Stomach (tissue), 8 donors: ENCODE measurements at regions not wholly inside any gene's neighbourhood (a gene's known extent, or its start where the extent isn't known, plus 50 kb on each side); places are given as distances from the start of the nearest gene placed in this dataset.
A peak's percentile ranks its signal among the peaks of the same experiment; 100 is the strongest.
"Not testable (repeated sequence)": the region's sequence is repeated elsewhere in the genome, so short reads cannot be mapped to it uniquely, and the experiment has no call there.

Source experiments
- DNase-seq, 2 donors: peaks; one replicate each; pipeline versions ENCODE4 v3.0.0 to v3.0.0-alpha.2; 2013 to 2019
- H3K27ac ChIP-seq, 5 donors: fragments of 200-600 bp in 4 of 5; sonication (generic) in 4 of 5; one replicate each; pipeline ENCODE4 v1.5.1; 2013 to 2019; ENCODE audit warnings: mild to moderate bottlenecking in 1 of 5, moderate library complexity in 1 of 5
- H3K27me3 ChIP-seq, 3 donors: fragments of 200-600 bp; sonication (generic); one replicate each; pipeline ENCODE4 v1.5.1; 2017 to 2019; ENCODE audit warnings: mixed run types in 1 of 3
- H3K36me3 ChIP-seq, 4 donors: fragments of 200-600 bp; sonication (generic); 1 replicate in 3 of 4; 2 replicates in 1 of 4; pipeline ENCODE4 v1.5.1; 2016 to 2019
- H3K4me1 ChIP-seq, 4 donors: fragments of 200-600 bp; sonication (generic); one replicate each; pipeline ENCODE4 v1.5.1; 2016 to 2019
- H3K4me3 ChIP-seq, 4 donors: fragments of 200-600 bp; sonication (generic) in 3 of 4; one replicate each; pipeline ENCODE4 v1.5.1; 2016 to 2019; ENCODE audit warnings: mild to moderate bottlenecking in 1 of 4
- H3K9me3 ChIP-seq, 4 donors: fragments of 200-600 bp; sonication (generic); one replicate each; pipeline ENCODE4 v1.5.1; 2016 to 2019
- EP300 ChIP-seq: sonication (generic); formaldehyde crosslinking; IDR thresholded peaks from one replicate; pipeline ENCODE4 v1.6.1; 2017; ENCODE audit warnings: antibody characterized with exemption
- POLR2A ChIP-seq, 4 donors: fragments of 450-650 bp; IDR thresholded peaks; one replicate each; pipeline ENCODE4 v1.6.1; 2016; ENCODE audit warnings: antibody characterized with exemption in 4 of 4, control low read depth in 2 of 4, mild to moderate bottlenecking in 1 of 4, moderate library complexity in 1 of 4
- POLR2AphosphoS5 ChIP-seq, 3 donors: sonication (generic); formaldehyde crosslinking; IDR thresholded peaks; one replicate each; pipeline ENCODE4 v1.6.1; 2016; ENCODE audit warnings: antibody characterized with exemption in 3 of 3
- WGBS, 5 donors: extraction: QIAGEN DNeasy Blood & Tissue Kit in 3 of 5; methylation state at CpG; one replicate each; pipeline versions ENCODE4 v1.1.5 to v1.1.7; 2013 to 2018; 5-methylcytosine and 5-hydroxymethylcytosine counted together
- intact Hi-C: fragments of 100-400 bp; cut with DNase I; formaldehyde crosslinking; loops from one replicate; pipeline ENCODE4 v1.15.1; 2023; ENCODE audit warnings: low total_unique reads
- TF ChIP-seq, protein P1 (sequence below), 7 experiments: fragments of 450-650 bp in 4 of 7; fragments of 200-600 bp in 3 of 7; sonication (generic) in 3 of 7; IDR thresholded peaks; one replicate each; pipeline ENCODE4 v1.5.1; 2016 to 2019; ENCODE audit warnings: antibody characterized with exemption in 7 of 7, control low read depth in 2 of 7, mild to moderate bottlenecking in 1 of 7
- donor health status: healthy with polysubstance abuse.
- donor health status: Bipolar disorder and iron deficiency.
- donor health status: healthy.

GRCh38 chr12:23140710-23141109 lies 515.7 kb downstream of the ETNK1 start:
- Histone ChIP-seq H3K27me3 (no peaks in the 10 kb centered on the region), H3K4me1 (no peaks in the 10 kb centered on the region), H3K27ac (no peak overlapping the region), H3K36me3 (no peaks in the 10 kb centered on the region), H3K9me3 (peaks cover 0 to 5% (median 3%) of the 10 kb centered on the region in 4 donors), H3K4me3 (no peak overlapping the region)
- intact Hi-C loops: no loop called here
- TF ChIP-seq POLR2A (IDR thresholded peaks at IDR 0.05): no peak
- no peak for TF ChIP-seq EP300
- TF ChIP-seq, protein P1, sequence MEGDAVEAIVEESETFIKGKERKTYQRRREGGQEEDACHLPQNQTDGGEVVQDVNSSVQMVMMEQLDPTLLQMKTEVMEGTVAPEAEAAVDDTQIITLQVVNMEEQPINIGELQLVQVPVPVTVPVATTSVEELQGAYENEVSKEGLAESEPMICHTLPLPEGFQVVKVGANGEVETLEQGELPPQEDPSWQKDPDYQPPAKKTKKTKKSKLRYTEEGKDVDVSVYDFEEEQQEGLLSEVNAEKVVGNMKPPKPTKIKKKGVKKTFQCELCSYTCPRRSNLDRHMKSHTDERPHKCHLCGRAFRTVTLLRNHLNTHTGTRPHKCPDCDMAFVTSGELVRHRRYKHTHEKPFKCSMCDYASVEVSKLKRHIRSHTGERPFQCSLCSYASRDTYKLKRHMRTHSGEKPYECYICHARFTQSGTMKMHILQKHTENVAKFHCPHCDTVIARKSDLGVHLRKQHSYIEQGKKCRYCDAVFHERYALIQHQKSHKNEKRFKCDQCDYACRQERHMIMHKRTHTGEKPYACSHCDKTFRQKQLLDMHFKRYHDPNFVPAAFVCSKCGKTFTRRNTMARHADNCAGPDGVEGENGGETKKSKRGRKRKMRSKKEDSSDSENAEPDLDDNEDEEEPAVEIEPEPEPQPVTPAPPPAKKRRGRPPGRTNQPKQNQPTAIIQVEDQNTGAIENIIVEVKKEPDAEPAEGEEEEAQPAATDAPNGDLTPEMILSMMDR (IDR thresholded peaks at IDR 0.05): no peak
- no peak for TF ChIP-seq POLR2AphosphoS5 (IDR thresholded peaks at IDR 0.05)
- DNase-seq: peak in 1 of 2 donors; percentile 8

DNA sequence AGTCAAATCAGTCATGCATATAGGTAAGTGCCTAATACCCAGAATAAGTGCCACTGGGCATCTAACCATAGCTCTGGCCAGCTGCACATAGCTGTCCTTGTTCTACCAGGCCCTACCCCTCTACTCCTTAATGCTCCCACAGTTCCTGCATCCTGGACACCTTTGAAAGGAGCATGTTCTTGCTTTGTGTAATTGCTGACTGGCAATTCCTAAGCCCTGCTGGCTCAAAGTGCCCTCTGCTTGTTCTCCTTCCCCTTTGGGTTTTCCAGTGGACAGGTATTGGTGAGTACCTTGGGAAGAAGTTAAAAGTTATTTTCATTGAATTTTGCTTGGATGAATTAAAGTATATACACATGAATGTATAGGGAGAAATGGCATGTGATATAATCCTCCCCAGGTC lies 516.4 kb downstream of the ETNK1 start:
- Histone ChIP-seq H3K36me3 (no peaks in the 10 kb centered on the region), H3K4me1 (no peaks in the 10 kb centered on the region), H3K27ac (no peak overlapping the region), H3K27me3 (no peaks in the 10 kb centered on the region), H3K9me3 (peaks cover 0 to 11% (median 8%) of the 10 kb centered on the region in 4 donors), H3K4me3 (no peak overlapping the region)
- intact Hi-C loops: no loop called here
- DNase-seq: no peak
- TF ChIP-seq POLR2A (IDR thresholded peaks at IDR 0.05): no peak
- TF ChIP-seq, protein P1 (IDR thresholded peaks at IDR 0.05): no peak
- TF ChIP-seq POLR2AphosphoS5 (IDR thresholded peaks at IDR 0.05): no peak
- TF ChIP-seq EP300: no peak

DNA sequence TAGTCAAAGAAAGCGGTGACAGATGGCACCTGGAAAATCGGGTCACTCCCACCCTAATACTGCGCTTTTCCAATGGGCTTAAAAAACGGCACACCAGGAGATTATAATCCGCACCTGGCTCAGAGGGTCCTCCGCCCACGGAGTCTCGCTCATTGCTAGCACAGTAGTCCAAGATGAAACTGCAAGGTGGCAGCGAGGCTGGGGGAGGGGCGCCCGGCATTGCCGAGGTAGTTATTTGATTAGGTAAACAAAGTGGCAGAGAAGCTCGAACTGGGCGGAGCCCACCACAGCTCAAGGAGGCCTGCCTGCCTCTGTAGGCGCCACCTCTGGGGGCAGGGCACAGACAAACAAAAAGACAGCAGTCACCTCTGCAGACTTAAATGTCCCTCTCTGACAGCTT lies 521.1 kb downstream of the ETNK1 start:
- H3K4me3 ChIP-seq, H3K4me1 ChIP-seq, H3K27ac ChIP-seq, H3K27me3 ChIP-seq, DNase-seq, H3K36me3 ChIP-seq, intact Hi-C loops: not testable (repeated sequence)
- WGBS, 5 donors: 86 to 94% (median 91%) methylated on average over 15 of the region's 15 CpGs
- H3K9me3 ChIP-seq: peaks cover 0 to 13% (median 10%) of the 10 kb centered on the region in 4 donors

- no peaks in the 10 kb centered on the region for H3K36me3 ChIP-seq
- WGBS, 5 donors: 31 to 41% (median 35%) methylated on average over 2 of the region's 2 CpGs
- intact Hi-C loops: no loop called here
- no peak for DNase-seq
- no peaks in the 10 kb centered on the region for H3K9me3 ChIP-seq
- H3K27ac ChIP-seq: no peak overlapping the region
- H3K4me3 ChIP-seq: no peak overlapping the region
- no peaks in the 10 kb centered on the region for H3K4me1 ChIP-seq
- no peaks in the 10 kb centered on the region for H3K27me3 ChIP-seq
- TF ChIP-seq POLR2A (IDR thresholded peaks at IDR 0.05) (no peak), POLR2AphosphoS5 (IDR thresholded peaks at IDR 0.05) (no peak), EP300 (no peak)
- TF ChIP-seq, protein P1 (IDR thresholded peaks at IDR 0.05): no peak
Observed at GRCh38 chr12:23168459-23168858, 543.5 kb downstream of the ETNK1 start.

DNA sequence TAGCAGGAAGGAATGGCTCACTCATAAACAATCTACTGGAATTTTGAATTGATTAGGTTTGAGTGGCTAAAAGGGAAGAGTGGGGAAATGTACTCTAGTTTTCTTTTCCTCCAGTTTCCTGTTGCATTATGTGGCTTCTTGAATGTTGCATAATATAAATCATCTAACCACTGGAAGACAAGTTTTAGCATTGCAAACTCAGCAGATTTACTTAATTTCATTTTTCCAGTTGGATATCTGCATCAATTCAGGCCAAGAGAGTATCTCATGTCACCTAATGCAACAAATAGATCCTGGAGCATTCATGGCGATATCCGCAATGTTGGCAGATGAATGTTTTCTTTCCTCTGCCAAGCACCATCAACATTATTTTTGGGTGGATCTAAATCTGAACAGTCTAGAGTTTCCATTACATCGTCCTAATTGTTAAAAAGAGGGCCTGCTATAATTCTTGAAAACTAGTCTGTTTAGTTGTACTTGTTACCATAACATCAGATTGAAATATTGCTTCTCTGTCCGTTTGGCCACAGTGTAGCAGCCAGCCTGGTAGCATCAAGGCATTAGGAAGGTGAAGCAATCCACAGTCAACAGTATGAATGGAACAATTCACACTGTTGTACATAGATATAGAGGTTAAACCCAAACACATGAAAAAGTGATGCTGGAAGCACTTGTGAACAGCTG lies 544.2 kb downstream of the ETNK1 start:
- WGBS, 5 donors: 66 to 84% (median 77%) methylated on average over 4 of the region's 4 CpGs
- no peaks in the 10 kb centered on the region for H3K4me1 ChIP-seq

More for the DNA sequence above, 544.2 kb downstream of the ETNK1 start:
- TF ChIP-seq POLR2A (IDR thresholded peaks at IDR 0.05): no peak
- no peak for TF ChIP-seq POLR2AphosphoS5 (IDR thresholded peaks at IDR 0.05)
- TF ChIP-seq, protein P1 (IDR thresholded peaks at IDR 0.05): no peak
- no peak for TF ChIP-seq EP300
- Histone ChIP-seq H3K36me3 (no peaks in the 10 kb centered on the region), H3K27me3 (no peaks in the 10 kb centered on the region), H3K9me3 (peaks cover 0 to 2% (median 0%) of the 10 kb centered on the region in 4 donors), H3K4me3 (no peak overlapping the region), H3K27ac (no peak overlapping the region)
- intact Hi-C loops: no loop called here
- DNase-seq: peak in 1 of 2 donors; percentile 3
